HEK293 (cell line): ENCODE measurements at regions not wholly inside any gene's neighbourhood (a gene's known extent, or its start where the extent isn't known, plus 50 kb on each side); places are given as distances from the start of the nearest gene placed in this dataset.

Source experiments
- CTCF ChIA-PET: fragments of 350-600 bp; formaldehyde crosslinking; extraction: SDS; loops from one replicate; lab custom pipeline; 2021; ENCODE audit warnings: antibody characterized with exemption; lab: Yijun Ruan, JAX
- POLR2A ChIA-PET: fragments of 300-600 bp; formaldehyde crosslinking; extraction: SDS; loops from one replicate; lab custom pipeline; 2020; ENCODE audit warnings: antibody characterized with exemption, inconsistent platforms; lab: Yijun Ruan, JAX
- H3K27ac ChIP-seq: fragments of 200-500 bp; sonication (Bioruptor generic); 2 replicates; pipeline ENCODE4 v1.5.1; 2014; ENCODE audit warnings: low read depth, low read length, control low read depth, inconsistent platforms; ENCODE audit errors: extremely low read depth
- H3K36me3 ChIP-seq, 2 experiments: fragments of 200-500 bp in 1 of 2; sonication (Bioruptor generic) in 1 of 2; 1 replicate in 1 of 2; 2 replicates in 1 of 2; pipeline ENCODE4 v1.5.1; 2014 to 2017; ENCODE audit warnings: inconsistent platforms in 2 of 2, low read length in 2 of 2; ENCODE audit not compliant: control insufficient read depth in 2 of 2, insufficient read depth in 1 of 2
- H3K4me1 ChIP-seq: fragments of 200-500 bp; sonication (Bioruptor generic); 2 replicates; pipeline ENCODE4 v1.5.1; 2014; ENCODE audit warnings: mild to moderate bottlenecking, low read length, inconsistent platforms; ENCODE audit not compliant: control insufficient read depth, insufficient read depth
- H3K4me3 ChIP-seq: 2 replicates; pipeline ENCODE4 v1.5.1; 2011; ENCODE audit warnings: low read depth, mild to moderate bottlenecking, control low read depth, low read length, moderate library complexity
- H3K9me3 ChIP-seq: fragments of 200-500 bp; sonication (Bioruptor generic); 2 replicates; pipeline ENCODE4 v1.5.1; 2014; ENCODE audit warnings: low read depth, low read length, inconsistent platforms; ENCODE audit not compliant: control insufficient read depth, insufficient read depth
- GLIS2 ChIP-seq: fragments of 450-650 bp; formaldehyde crosslinking; IDR thresholded peaks from 2 replicates; pipeline ENCODE4 v1.5.1; 2016; ENCODE audit warnings: missing biosample characterization, missing genetic modification characterization
- ZNF639 ChIP-seq: fragments of 450-650 bp; formaldehyde crosslinking; IDR thresholded peaks from 2 replicates; pipeline ENCODE4 v1.5.1; 2016; ENCODE audit warnings: missing biosample characterization, missing genetic modification characterization
- ZNF670 ChIP-seq: fragments of 450-650 bp; formaldehyde crosslinking; IDR thresholded peaks from 2 replicates; pipeline ENCODE4 v1.5.1; 2016; ENCODE audit warnings: missing biosample characterization, missing genetic modification characterization, low read depth
- ZNF677 ChIP-seq: fragments of 450-650 bp; IDR thresholded peaks from 2 replicates; pipeline ENCODE4 v1.5.0; 2018; ENCODE audit warnings: missing biosample characterization, mild to moderate bottlenecking, missing genetic modification characterization, moderate library complexity

- no peak overlapping the region for H3K27ac ChIP-seq
- no peak for TF ChIP-seq ZNF670
- TF ChIP-seq ZNF639 (tag by site-specific recombination): no peak
- no peak for TF ChIP-seq GLIS2 (tag by site-specific recombination)
- TF ChIP-seq ZNF677 (tag by site-specific recombination): no peak
- no peak overlapping the region for H3K4me3 ChIP-seq
- H3K4me1 ChIP-seq: peaks cover 9% of the 10 kb centered on the region; the same call in 1 of the 2 replicates
- no peaks in the 10 kb centered on the region for H3K9me3 ChIP-seq
- ChIA-PET POLR2A (no interaction called here), CTCF (interaction anchor here (0.8 kb wide), 1 partner anchor 10 kb away, joined by 3 read pairs; no protein-coding TSS in a partner anchor)
- no peaks in the 10 kb centered on the region for H3K36me3 ChIP-seq
These were observed 50.1 kb upstream of the IGFBP5 start for GRCh38 chr2:216745453-216745852.
